ENCODE measurements at regions not wholly inside any gene's neighbourhood (a gene's known extent, or its start where the extent isn't known, plus 50 kb on each side); places are given as distances from the start of the nearest gene placed in this dataset.

GRCh38 chr2:59900728-59901452 is 652.6 kb downstream of the BCL11A start:
- H3K27me3 ChIP-seq (ENCODE audit: control insufficient read depth, insufficient read depth, low read length) = no peaks in the 10 kb centered on the region
- no peaks in the 10 kb centered on the region for H3K4me1 ChIP-seq (ENCODE audit: control insufficient read depth, insufficient read depth, low read length)
- H3K27ac ChIP-seq (ENCODE audit: low read length) = no peak overlapping the region
- intact Hi-C loops (cut with micrococcal nuclease; ENCODE audit: unreplicated experiment) = no loop called here
- no peak overlapping the region for H3K4me3 ChIP-seq (ENCODE audit: low read depth in 2 of 2, low read length in 2 of 2)
- POLR2A ChIA-PET = no interaction called here
- H3K36me3 ChIP-seq (ENCODE audit: control insufficient read depth, insufficient read depth, low read length) = no peaks in the 10 kb centered on the region
- no peak for TF ChIP-seq SIN3A (IDR thresholded peaks at IDR 0.05; ENCODE audit: borderline replicate concordance, insufficient read depth, low read depth, low read length)
- no peak for TF ChIP-seq REST (IDR thresholded peaks at IDR 0.05; ENCODE audit: insufficient read depth in 1 of 2, low read depth in 2 of 2, low read length in 1 of 2)
- no peak for TF ChIP-seq POLR2AphosphoS5 (IDR thresholded peaks at IDR 0.05; ENCODE audit: low read depth, low read length)
- no peak for TF ChIP-seq TCF7L2 (IDR thresholded peaks at IDR 0.05; ENCODE audit: low read depth, low read length)
- TF ChIP-seq CTCF (IDR thresholded peaks at IDR 0.05) = no peak
- in situ Hi-C loops (cut with HindIII; ENCODE audit: low pct_unique_long_range_greater_than_20kb, low sequenced_read_pairs) = no loop called here
- BruUV-seq (replicated peaks) = no TSS peak
- ATAC-seq (no peak), DNase-seq (ENCODE audit: low read depth, low spot score) (no peak)
- no peaks in the 10 kb centered on the region for H3K9me3 ChIP-seq (ENCODE audit: control insufficient read depth, insufficient read depth, low read depth, low read length)
- CTCF ChIA-PET = interaction anchor here (0.7 kb wide), 1 partner anchor 821 kb away, joined by 5 read pairs; no protein-coding TSS in a partner anchor

GRCh38 chr2:59899692-59900091 is 653.8 kb downstream of the BCL11A start:
- H3K36me3 ChIP-seq (ENCODE audit: control insufficient read depth, insufficient read depth, low read length) = no peaks in the 10 kb centered on the region
- POLR2A ChIA-PET = no interaction called here
- in situ Hi-C loops (cut with HindIII; ENCODE audit: low pct_unique_long_range_greater_than_20kb, low sequenced_read_pairs) = no loop called here
- ATAC-seq (no peak), DNase-seq (ENCODE audit: low read depth, low spot score) (no peak)
- intact Hi-C loops (cut with micrococcal nuclease; ENCODE audit: unreplicated experiment) = no loop called here
- H3K4me1 ChIP-seq (ENCODE audit: control insufficient read depth, insufficient read depth, low read length) = no peaks in the 10 kb centered on the region
- H3K4me3 ChIP-seq (ENCODE audit: low read depth in 2 of 2, low read length in 2 of 2) = no peak overlapping the region
- CTCF ChIA-PET = no interaction called here
- no peak overlapping the region for H3K27ac ChIP-seq (ENCODE audit: low read length)
- no peaks in the 10 kb centered on the region for H3K27me3 ChIP-seq (ENCODE audit: control insufficient read depth, insufficient read depth, low read length)
- no peak for TF ChIP-seq REST (IDR thresholded peaks at IDR 0.05; ENCODE audit: insufficient read depth in 1 of 2, low read depth in 2 of 2, low read length in 1 of 2)
- TF ChIP-seq SIN3A (IDR thresholded peaks at IDR 0.05; ENCODE audit: borderline replicate concordance, insufficient read depth, low read depth, low read length) = no peak
- TF ChIP-seq TCF7L2 (IDR thresholded peaks at IDR 0.05; ENCODE audit: low read depth, low read length) = no peak
- TF ChIP-seq CTCF (IDR thresholded peaks at IDR 0.05) = no peak
- no peak for TF ChIP-seq POLR2AphosphoS5 (IDR thresholded peaks at IDR 0.05; ENCODE audit: low read depth, low read length)
- BruUV-seq (replicated peaks) = no TSS peak
- H3K9me3 ChIP-seq (ENCODE audit: control insufficient read depth, insufficient read depth, low read depth, low read length) = no peaks in the 10 kb centered on the region
